Trophoblast cell (in vitro differentiated cells and primary cell): ENCODE measurements at regions not wholly inside any gene's neighbourhood (a gene's known extent, or its start where the extent isn't known, plus 50 kb on each side); places are given as distances from the start of the nearest gene placed in this dataset.

Source experiments
- DNase-seq, 2 donors: peaks; one replicate each; pipeline ENCODE4 v3.0.0-alpha.2; 2016
- H2AFZ ChIP-seq: 2 replicates; pipeline ENCODE4 v1.6.1; 2013; ENCODE audit warnings: low read length, moderate library complexity, mild to moderate bottlenecking; ENCODE audit not compliant: insufficient read depth, poor library complexity
- H2AK5ac ChIP-seq: 2 replicates; pipeline ENCODE4 v1.6.1; 2013; ENCODE audit warnings: mild to moderate bottlenecking, low read length
- H2BK120ac ChIP-seq: 2 replicates; pipeline ENCODE4 v1.6.1; 2013; ENCODE audit warnings: low read length, mild to moderate bottlenecking, moderate library complexity; ENCODE audit not compliant: insufficient read depth, poor library complexity
- H2BK12ac ChIP-seq: 2 replicates; pipeline ENCODE4 v1.6.1; 2013; ENCODE audit warnings: mild to moderate bottlenecking, low read length, moderate library complexity
- H2BK5ac ChIP-seq: 2 replicates; pipeline ENCODE4 v1.6.1; 2013; ENCODE audit warnings: low read length, low read depth, moderate library complexity, mild to moderate bottlenecking; ENCODE audit not compliant: poor library complexity
- H3K14ac ChIP-seq: 2 replicates; pipeline ENCODE4 v1.6.1; 2013; ENCODE audit warnings: mild to moderate bottlenecking, low read length
- H3K18ac ChIP-seq: 2 replicates; pipeline ENCODE4 v1.6.1; 2013; ENCODE audit warnings: mild to moderate bottlenecking, low read length
- H3K23ac ChIP-seq: 2 replicates; pipeline ENCODE4 v1.6.1; 2013; ENCODE audit warnings: low read length
- H3K27ac ChIP-seq: 2 replicates; pipeline ENCODE4 v1.5.1; 2013; ENCODE audit warnings: low read depth, mild to moderate bottlenecking, inconsistent platforms, low read length, moderate library complexity
- H3K27me3 ChIP-seq: 2 replicates; pipeline ENCODE4 v1.6.1; 2013; ENCODE audit warnings: inconsistent platforms, mild to moderate bottlenecking, low read length, moderate library complexity; ENCODE audit not compliant: insufficient read depth
- H3K36me3 ChIP-seq, 2 experiments: 1 replicate in 1 of 2; 2 replicates in 1 of 2; pipeline ENCODE4 v1.6.1; 2013; ENCODE audit warnings: low read length in 2 of 2, mild to moderate bottlenecking in 2 of 2, moderate library complexity in 1 of 2; ENCODE audit not compliant: insufficient read depth in 2 of 2, control insufficient read depth in 1 of 2
- H3K4ac ChIP-seq: 2 replicates; pipeline ENCODE4 v1.6.1; 2013; ENCODE audit warnings: low read depth, mild to moderate bottlenecking, low read length, moderate library complexity
- H3K4me1 ChIP-seq, 2 experiments: 1 replicate in 1 of 2; 2 replicates in 1 of 2; pipeline ENCODE4 v1.6.1; 2013; ENCODE audit warnings: low read length in 2 of 2, mild to moderate bottlenecking in 2 of 2, moderate library complexity in 1 of 2; ENCODE audit not compliant: insufficient read depth in 2 of 2, control insufficient read depth in 1 of 2
- H3K4me2 ChIP-seq: 2 replicates; pipeline ENCODE4 v1.6.1; 2013; ENCODE audit warnings: inconsistent platforms, mild to moderate bottlenecking, low read length, moderate library complexity
- H3K4me3 ChIP-seq: 2 replicates; pipeline ENCODE4 v1.5.1; 2013; ENCODE audit warnings: mild to moderate bottlenecking, low read depth, low read length, inconsistent platforms
- H3K79me1 ChIP-seq: one replicate; pipeline ENCODE4 v1.6.1; 2013; ENCODE audit warnings: low read length
- H3K79me2 ChIP-seq: 2 replicates; pipeline ENCODE4 v1.6.1; 2013; ENCODE audit warnings: low read length, mild to moderate bottlenecking; ENCODE audit not compliant: control insufficient read depth, insufficient read depth, poor library complexity
- H3K9ac ChIP-seq: 2 replicates; pipeline ENCODE4 v1.6.1; 2013; ENCODE audit warnings: mild to moderate bottlenecking, low read length
- H3K9me3 ChIP-seq: 2 replicates; pipeline ENCODE4 v1.6.1; 2013; ENCODE audit warnings: low read depth, mild to moderate bottlenecking, control low read depth, inconsistent platforms, low read length; ENCODE audit not compliant: insufficient read depth
- H4K12ac ChIP-seq: 2 replicates; pipeline ENCODE4 v1.6.1; 2013; ENCODE audit warnings: low read depth, mild to moderate bottlenecking, low read length, moderate library complexity
- H4K8ac ChIP-seq: 2 replicates; pipeline ENCODE4 v1.6.1; 2013; ENCODE audit warnings: low read depth, mild to moderate bottlenecking, low read length, moderate library complexity
- H4K91ac ChIP-seq: one replicate; pipeline ENCODE4 v1.6.1; 2013; ENCODE audit warnings: low read depth, mild to moderate bottlenecking, low read length, moderate library complexity
- WGBS: extraction: QIAGEN DNeasy Blood & Tissue Kit; methylation state at CpG from one replicate; pipeline ENCODE4 v1.1.7; 2013; ENCODE audit warnings: missing lambda C conversion rate; ENCODE audit not compliant: insufficient read length, insufficient coverage; ENCODE audit errors: extremely low coverage; 5-methylcytosine and 5-hydroxymethylcytosine counted together

DNA sequence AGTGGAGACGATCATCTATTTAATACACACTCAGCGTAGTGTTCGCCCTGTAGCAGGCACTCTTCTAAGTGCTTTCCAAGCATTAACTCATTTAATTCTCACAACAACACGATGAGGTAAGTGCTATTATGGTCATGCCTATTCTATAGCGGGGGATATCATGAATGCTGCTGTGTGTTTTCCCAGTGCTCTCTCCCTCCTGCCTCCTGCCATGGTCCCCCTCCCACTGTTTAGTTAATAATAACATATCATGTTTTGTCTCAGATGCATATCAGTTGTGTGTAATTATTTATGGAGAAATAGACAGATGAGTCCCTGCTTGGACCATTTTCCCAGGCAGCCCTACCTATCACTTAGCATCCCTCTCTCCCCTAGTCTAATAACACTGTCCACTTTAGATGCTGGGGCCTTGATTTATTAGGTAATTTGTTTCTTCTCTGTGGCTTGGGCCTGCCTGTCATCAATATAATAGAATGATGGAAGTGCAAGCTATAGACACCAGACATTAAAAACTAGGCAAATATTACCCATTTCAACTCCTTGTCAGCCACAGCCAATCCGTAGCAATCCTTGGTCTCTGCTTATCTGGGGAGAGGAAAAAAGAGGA lies 122.9 kb upstream of the TLE3 start:
- no peak overlapping the region for H3K18ac ChIP-seq
- H3K79me1 ChIP-seq = peaks cover 2% of the 10 kb centered on the region
- no peak overlapping the region for H2BK12ac ChIP-seq
- H4K12ac ChIP-seq = no peak overlapping the region
- no peak overlapping the region for H3K27ac ChIP-seq
- H4K91ac ChIP-seq = no peak overlapping the region
- H3K4me1 ChIP-seq = peaks cover 14 to 16% of the 10 kb centered on the region in 2 experiments
- no peak for DNase-seq
- H3K79me2 ChIP-seq = no peaks in the 10 kb centered on the region
- H3K4me2 ChIP-seq = no peak overlapping the region
- no peak overlapping the region for H3K23ac ChIP-seq
- H2AFZ ChIP-seq = no peak overlapping the region
- no peak overlapping the region for H2BK5ac ChIP-seq
- H3K9ac ChIP-seq = no peak overlapping the region
- no peak overlapping the region for H3K4me3 ChIP-seq
- WGBS = no CpG with 5 or more reads among the region's 6 CpGs
- H3K9me3 ChIP-seq = peaks cover 2% of the 10 kb centered on the region
- H3K14ac ChIP-seq = no peak overlapping the region
- H3K27me3 ChIP-seq = no peaks in the 10 kb centered on the region
- H2AK5ac ChIP-seq = no peak overlapping the region
- H2BK120ac ChIP-seq = no peak overlapping the region
- no peaks in the 10 kb centered on the region for H3K36me3 ChIP-seq
- H4K8ac ChIP-seq = no peak overlapping the region
- no peak overlapping the region for H3K4ac ChIP-seq

DNA sequence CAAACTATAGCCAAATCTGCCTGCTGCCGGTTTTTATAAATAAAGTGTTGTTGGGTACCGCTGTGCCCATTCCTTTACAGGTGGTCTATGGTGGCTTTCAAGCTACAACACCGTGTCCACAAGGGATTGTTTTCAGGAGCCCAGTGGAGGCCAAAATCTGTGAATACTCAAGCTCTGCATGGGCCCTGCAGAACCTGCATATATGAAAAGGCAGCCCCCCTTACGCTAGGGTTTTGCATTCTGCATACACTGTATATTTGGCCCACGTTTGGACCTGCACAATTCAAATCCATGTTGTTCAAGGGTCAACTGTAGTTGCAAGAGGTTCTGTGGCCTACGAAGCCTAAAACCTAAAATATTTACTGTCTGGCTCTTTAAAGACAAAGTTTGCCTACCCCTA lies 122.2 kb upstream of the TLE3 start:
- Histone ChIP-seq H3K4me2 (no peak overlapping the region), H2BK5ac (no peak overlapping the region), H3K4me1 (peaks cover 20 to 22% of the 10 kb centered on the region in 2 experiments), H3K14ac (no peak overlapping the region), H4K8ac (no peak overlapping the region), H3K79me1 (peaks cover 5% of the 10 kb centered on the region), H3K27ac (no peak overlapping the region), H3K18ac (no peak overlapping the region), H2AK5ac (no peak overlapping the region), H3K4ac (no peak overlapping the region), H3K36me3 (no peaks in the 10 kb centered on the region), H3K79me2 (no peaks in the 10 kb centered on the region), H2AFZ (no peak overlapping the region), H3K4me3 (no peak overlapping the region), H2BK12ac (no peak overlapping the region), H2BK120ac (no peak overlapping the region), H3K23ac (no peak overlapping the region), H3K27me3 (no peaks in the 10 kb centered on the region), H3K9me3 (peaks cover 2% of the 10 kb centered on the region), H4K91ac (no peak overlapping the region), H3K9ac (no peak overlapping the region), H4K12ac (no peak overlapping the region)
- no CpG with 5 or more reads among the region's 6 CpGs for WGBS
- DNase-seq = no peak

DNA sequence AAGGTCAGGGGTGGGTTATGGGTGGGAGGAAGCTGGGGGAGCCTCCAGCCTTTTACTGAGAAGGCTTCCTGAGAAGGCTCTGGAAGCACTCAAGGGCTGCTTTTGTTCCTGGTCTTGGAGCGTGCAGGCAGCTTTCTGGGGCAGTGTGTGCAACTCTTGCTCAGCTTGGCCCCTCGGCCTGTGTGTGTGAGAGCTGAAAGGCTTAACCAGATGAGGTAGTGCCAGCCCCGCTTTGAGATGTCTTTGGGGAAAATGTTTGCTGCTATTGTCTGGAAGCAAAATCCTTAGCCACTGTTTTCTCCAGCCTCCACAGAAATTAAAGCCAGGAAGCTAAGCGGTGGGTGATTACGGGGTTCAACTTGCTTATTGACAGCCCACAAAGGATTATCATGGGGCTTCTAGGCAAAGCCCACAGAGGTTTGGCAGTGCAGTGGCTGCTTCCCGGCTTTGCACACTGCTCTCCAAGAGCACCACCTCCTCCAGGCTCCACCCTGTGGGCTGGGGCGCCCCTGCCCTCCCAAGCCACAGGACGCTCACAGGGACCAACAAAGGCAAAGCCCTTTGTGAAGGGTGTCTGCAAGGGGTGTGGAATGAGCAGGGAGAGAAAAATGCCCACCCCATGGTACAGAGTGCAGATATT lies 121.7 kb upstream of the TLE3 start:
- no peak overlapping the region for H3K23ac ChIP-seq
- no peaks in the 10 kb centered on the region for H3K79me2 ChIP-seq
- no peak overlapping the region for H4K91ac ChIP-seq
- no peak for DNase-seq
- no peak overlapping the region for H3K27ac ChIP-seq
- no peak overlapping the region for H2BK120ac ChIP-seq
- H3K4ac ChIP-seq = no peak overlapping the region
- H3K4me1 ChIP-seq = peaks cover 25 to 27% of the 10 kb centered on the region in 2 experiments
- H3K18ac ChIP-seq = no peak overlapping the region
- no peak overlapping the region for H3K4me2 ChIP-seq
- H2BK12ac ChIP-seq = no peak overlapping the region
- no peak overlapping the region for H2BK5ac ChIP-seq
- H3K36me3 ChIP-seq = no peaks in the 10 kb centered on the region
- no peak overlapping the region for H3K4me3 ChIP-seq
- peaks cover 2% of the 10 kb centered on the region for H3K9me3 ChIP-seq
- H3K14ac ChIP-seq = no peak overlapping the region
- H2AK5ac ChIP-seq = no peak overlapping the region
- no peak overlapping the region for H4K8ac ChIP-seq
- no peak overlapping the region for H2AFZ ChIP-seq
- WGBS = no CpG with 5 or more reads among the region's 8 CpGs
- no peaks in the 10 kb centered on the region for H3K27me3 ChIP-seq
- H3K9ac ChIP-seq = no peak overlapping the region
- no peak overlapping the region for H4K12ac ChIP-seq
- H3K79me1 ChIP-seq = peaks cover 8% of the 10 kb centered on the region

- Histone ChIP-seq H3K4me3 (no peak overlapping the region), H3K79me1 (peaks cover 8% of the 10 kb centered on the region), H3K79me2 (no peaks in the 10 kb centered on the region), H2BK120ac (no peak overlapping the region), H2BK5ac (no peak overlapping the region), H3K4me1 (peaks cover 31 to 36% of the 10 kb centered on the region in 2 experiments), H4K91ac (no peak overlapping the region), H3K18ac (no peak overlapping the region), H3K9me3 (peaks cover 3% of the 10 kb centered on the region), H3K14ac (no peak overlapping the region), H3K27ac (no peak overlapping the region), H2BK12ac (no peak overlapping the region), H3K4ac (no peak overlapping the region), H4K12ac (no peak overlapping the region), H3K4me2 (no peak overlapping the region), H3K23ac (no peak overlapping the region), H2AFZ (no peak overlapping the region), H3K9ac (no peak overlapping the region), H3K27me3 (no peaks in the 10 kb centered on the region), H3K36me3 (no peaks in the 10 kb centered on the region), H4K8ac (no peak overlapping the region), H2AK5ac (no peak overlapping the region)
- no peak for DNase-seq
- WGBS = no CpG with 5 or more reads among the region's 7 CpGs
Measured at GRCh38 chr15:70217226-70218160, 119.8 kb upstream of the TLE3 start.
